Stimulated activated CD4-positive, alpha-beta T cell treated with anti-CD3 and anti-CD28 coated beads, Interleukin-2, amount 100 ng/mL, for 24 hours (primary cell): ENCODE measurements at regions not wholly inside any gene's neighbourhood (a gene's known extent, or its start where the extent isn't known, plus 50 kb on each side); places are given as distances from the start of the nearest gene placed in this dataset.

Experiments
- DNase-seq, 2 donors: peaks; one replicate each; pipeline ENCODE4 v3.0.0-alpha.2; 2020

DNA sequence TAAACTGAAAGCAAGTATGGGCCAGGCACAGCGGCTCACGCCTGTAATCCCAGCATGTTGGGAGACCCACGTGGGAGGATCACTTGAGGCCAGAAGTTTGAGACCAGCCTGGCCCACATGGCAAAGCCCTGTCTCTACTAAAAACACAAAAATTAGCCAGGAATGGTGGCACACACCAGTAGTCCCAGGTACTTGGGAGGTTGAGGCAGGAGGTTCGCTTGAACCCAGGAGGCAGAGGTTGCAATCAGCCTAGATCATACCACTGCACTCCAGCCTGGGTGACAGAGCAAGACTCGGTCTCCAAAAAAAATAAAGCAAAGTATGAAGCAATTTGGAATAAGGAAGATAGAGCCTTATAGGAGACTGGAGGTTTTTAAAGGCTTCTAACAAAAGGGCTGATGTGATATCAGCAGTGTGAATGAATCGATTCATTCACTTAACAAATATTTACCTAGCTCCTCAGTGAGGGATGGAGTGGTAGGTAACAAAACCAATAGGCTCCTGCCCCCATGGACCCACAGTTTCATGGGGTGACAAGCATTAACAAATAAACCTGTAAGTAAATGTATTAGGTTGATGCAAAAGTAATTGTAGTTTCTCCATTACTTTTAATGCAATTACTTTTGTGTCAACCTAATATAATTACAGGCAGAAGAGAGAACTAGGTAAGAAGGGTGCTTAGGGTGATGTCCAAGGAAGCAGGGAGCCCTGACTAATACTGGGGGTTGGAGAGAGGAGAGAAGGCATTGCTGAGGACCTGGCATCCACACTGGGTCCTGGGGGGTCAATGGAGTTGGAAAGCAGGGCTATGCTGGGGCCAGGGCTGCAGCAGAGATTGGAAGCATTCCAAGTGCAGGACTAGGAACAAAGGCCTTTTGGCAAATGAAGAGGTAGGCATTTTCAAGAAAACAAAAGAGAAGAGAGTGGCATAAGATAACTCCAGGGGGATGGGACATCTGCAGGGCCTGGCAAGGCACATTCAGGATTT, 195.4 kb upstream of the ARL4C start:
- DNase-seq: no peak

DNA sequence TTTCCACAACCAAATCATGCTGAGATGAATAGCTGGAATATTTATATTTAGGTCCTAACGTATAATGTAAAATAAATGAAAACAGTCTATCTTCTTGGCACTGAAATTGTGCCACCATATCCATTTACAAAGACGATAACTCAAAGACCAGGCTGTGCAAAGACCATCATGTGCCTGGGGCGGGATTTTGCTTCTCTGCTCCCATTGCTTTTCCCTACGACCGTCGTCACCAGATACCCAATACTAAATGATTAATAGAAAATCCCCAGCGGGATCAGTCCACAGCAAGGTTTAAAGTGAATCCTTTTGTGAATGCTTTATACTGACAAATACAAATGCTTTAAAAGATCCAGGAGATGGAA, 194.3 kb upstream of the ARL4C start:
- no peak for DNase-seq

DNA sequence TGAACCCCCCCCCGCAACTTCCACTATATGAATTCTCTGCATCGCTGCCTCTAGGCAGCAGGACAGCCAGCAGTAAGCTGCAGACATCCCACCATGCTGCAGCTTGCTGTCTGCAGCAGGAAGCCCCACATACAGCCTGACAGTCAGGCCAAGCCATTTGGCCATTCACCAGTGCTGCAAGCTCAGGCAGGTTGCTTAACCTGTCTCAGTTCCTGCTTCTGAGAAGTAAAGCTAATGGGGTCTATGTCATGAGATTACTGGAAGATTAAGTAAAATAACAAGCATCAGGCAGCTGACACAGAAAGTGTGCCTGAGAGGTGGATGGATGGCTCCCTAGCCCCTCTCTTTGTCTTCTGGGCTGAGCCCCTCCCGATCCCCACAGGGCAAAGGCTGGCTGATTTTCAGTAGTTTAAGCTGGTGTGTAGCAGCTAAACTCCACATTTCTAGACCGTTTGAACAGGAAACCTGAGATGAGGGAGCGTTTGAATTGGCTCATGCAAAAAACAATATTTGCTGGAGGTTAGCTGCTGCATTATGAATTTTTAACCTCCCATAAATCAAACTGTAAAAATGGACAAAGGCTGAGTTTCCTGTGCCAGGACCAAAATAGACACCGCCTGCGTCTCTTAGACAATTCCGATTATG, 193.8 kb upstream of the ARL4C start:
- no peak for DNase-seq

DNA sequence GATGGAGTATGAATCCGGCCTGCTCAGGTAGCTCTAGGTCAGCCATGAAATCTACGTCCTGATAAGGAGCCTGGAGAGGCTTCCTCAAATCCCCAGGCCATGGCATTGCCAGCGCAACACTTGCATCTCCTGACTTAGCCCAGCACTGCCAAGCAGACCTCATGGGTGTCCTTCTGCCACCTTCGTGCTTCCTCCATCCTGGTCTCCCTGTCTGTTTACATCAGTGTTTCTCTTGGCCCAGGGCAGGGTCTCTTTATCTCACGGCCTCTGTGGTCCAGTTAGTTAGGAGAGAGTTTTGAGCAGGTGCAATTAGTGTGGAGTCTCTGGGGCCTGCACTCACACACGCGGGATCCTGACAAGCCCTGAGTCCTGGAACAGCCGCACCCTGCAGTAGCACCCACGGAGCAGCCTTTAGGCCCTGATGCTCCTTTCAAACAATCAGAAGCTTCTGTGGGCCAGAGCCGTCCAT, 193.1 kb upstream of the ARL4C start:
- no peak for DNase-seq

DNA sequence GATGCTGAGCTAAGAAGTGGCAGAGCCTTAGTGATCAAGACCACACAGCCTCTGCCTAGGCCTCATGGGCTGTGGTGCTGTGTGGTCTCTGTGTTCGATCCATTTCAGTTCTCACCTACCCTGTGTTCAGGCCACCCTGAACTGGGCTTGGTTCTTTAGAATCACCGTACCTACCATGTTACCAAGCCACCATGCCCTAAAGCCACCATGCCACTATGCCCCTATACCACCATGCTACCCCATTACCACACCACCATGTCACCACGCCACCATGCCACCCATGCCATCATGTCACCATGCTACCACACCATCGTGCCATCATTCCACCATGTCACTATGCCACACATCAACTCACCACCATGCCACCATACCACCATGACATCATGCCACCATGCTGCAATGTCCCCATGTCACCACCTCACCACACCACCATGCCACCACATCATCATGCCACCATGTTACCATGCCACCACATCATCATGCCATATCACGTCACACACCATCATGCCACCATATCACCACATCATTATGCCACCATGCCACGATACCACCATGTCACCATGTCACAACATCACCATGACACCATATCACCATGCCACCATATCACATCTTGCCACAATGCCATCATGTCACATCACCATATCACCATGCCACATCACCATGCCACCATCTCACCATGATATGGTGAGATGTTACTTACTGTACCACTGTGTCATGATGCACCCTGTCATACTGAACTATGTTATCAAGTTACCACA, 191.0 kb upstream of the ARL4C start:
- no peak for DNase-seq

DNA sequence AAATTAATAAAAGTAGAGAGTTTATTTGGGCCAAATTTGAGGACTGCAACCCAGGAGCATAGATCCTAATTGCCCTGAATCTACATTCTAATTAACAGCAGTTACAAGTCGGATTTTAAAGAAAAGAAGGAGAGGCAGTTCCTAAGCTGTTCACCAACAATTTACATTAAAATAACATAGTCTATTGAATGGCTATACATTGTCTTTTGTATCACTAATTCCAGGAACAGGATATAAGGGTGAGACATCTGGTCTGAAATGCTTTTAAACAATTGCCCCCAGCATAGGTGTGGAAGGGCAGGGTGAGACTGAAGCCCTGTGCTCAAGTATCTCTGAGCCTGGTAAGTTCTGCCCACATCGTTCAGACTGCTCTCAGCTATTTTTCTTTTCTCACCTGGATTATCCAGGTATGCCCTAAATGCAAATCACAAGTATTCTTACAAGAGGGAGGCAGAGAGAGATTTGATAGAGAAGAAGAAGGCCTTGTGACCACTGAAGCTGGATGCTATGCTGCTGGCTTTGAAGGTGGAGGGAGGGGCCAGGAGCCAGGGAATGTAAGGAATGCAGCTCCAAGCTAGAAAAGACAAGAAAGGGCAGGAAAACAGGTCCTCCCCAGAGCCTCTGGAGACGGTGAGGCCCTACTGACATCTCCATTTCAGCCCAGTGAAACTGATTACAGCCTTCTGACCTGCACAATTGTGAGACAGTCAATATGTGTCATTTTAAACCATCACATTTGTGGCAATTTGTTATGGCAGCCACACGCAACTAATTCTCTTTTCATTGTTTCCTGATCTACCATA, 189.4 kb upstream of the ARL4C start:
- no peak for DNase-seq

DNA sequence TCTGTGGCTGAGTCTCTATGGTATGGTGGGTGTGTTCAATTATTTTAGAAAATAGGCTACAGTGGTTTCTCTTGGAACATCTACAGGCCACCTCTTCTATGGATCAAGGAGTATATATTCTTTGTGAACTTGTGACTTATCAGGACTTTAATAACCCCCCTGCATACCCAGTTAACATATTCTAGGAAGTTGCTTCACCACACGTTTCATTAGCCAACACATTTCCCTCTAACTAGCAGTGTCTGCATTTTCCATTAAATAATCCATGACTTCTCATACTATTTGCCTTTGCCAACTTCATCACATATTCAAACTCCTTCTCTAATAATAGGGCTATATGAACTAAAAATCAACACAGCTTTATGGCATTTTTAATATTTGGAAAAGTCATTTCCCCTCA, 187.6 kb upstream of the ARL4C start:
- DNase-seq: no peak

DNA sequence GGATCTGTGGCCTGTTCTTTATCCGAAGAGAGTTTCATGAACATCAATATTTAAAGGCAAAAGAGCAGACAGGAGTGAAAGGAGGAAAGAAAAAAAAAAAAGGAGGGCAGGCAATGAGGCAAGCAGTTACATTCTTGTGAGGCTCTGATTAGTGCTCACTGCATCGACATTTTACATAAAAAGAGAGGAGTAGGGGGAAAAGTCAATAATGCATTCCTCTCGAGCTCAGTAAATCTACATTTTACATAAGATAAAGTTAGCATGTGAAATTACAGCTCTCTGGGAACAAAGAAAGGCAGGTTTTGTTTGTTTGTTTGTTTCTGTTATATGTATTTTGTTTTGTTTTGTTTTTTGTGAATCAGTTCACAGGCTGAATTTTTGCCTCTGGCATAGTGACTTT, 187.1 kb upstream of the ARL4C start:
- DNase-seq: no peak

DNA sequence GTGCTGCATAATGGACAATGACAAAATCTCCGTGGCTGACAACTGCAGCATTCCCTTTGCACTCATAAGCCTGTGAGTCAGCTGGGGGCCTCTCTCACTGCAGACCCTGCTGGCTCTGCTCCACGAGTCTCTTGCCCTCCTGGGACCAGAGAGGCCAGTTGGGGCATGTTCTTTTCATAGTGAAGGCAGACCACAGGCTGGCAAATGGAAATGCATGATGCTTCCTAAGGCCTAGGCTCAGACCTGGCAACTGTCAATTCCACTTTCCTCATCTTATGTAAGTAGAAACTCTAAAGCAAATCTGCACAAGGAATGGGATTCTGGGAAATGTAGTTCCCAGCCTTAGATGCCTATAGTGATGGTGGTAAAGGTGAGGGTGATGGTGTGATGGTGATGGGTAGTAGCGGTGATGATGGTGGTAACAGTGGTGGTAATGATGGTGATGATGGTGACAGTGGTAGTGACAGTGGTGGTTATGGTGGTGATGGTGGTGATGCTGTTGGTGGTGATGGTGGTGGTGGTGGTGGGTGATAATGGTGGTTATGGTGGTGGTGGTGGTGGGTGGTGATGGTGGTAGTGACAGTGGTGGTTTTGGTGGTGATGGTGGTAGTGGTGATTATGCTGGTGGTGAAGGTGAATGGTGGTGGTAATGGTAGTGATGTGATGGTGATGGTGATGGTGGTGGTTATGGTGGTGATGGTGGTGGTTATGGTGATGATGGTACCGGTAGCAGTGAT, 185.8 kb upstream of the ARL4C start:
- DNase-seq: no peak

DNA sequence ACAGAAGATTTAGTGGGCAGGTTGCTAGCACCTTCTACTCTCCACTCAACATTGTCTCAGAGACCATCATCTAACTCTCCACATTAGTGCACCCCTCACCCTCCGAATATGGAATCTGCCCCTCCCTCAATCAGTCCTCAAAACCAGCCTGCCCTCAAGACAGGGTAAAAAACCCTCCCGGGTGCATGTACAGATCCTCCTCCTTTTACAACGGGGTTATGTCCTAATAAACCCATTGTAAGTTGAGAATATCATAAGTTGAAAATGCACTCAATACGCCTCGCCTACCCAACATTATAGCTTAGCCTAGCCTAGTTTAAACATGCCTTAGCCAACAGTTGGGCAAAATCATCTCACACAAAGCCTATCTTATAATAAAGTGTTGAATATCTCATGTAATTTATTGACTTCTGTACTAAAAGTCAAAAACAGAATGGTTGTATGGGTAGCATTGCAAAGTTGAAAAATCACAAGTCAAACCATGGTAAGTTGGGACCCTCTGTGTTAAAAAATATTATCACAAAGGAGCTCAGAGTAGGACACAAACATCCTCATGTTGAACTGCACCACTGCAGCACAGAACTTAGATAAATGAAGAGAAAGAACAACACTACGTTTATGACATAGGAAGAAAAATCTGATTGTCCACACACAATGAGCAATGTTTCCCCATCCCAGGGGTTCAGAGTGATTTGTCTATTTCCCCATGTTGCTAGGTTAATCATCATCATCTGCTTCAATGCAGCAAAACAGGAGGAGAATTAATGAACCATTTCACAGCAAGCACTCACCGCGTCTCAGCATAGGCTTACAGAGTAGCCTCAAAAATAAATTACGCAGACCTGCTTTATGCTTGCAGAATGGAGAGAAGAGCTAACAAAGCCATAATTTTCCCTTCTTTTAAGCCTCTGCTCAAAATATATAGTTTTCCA, 184.1 kb upstream of the ARL4C start:
- DNase-seq: no peak

DNA sequence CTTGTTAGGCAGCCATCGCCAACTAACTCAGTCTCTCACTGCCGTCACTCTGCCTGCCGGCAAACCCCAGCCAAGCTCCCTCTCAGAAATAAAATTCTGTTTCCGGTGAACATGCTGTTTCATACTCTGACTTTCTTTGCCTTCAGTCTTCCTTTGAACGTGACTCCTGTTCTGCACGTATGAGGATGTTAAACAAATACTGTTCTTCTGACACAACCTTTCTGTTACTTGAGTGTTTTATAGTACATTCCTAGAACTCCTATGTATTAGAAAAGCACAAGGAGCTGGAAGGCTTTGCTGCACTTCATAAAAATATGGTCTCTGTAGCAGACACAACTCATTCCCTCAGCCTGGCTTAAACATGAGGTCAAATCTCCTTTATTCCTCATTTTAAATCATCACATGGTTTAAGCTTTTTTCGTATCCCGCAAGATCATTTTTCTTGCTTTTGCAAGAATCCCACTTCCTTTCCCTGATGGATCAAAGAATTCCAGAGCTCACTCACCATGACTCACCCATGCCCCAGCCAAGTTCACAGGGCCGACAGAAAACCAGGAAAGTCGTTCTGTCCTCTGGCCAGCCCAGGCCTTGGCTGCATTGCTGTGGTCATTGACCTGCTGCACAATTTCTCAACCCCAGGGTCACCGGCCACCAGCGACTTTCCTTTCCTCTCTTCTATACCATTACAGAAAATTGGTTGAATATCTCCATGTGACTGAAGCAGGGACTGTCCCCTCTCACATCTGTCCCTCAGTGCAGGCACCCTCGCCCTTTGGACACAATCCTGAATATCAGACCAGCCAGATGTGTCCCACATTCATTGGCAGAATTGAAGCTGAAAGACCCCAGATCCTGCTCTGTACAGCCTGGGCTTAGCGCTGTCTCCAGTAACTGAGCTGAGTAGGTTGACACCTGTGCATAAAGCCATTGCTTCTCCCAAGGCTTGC, 183.1 kb upstream of the ARL4C start:
- DNase-seq: no peak

DNA sequence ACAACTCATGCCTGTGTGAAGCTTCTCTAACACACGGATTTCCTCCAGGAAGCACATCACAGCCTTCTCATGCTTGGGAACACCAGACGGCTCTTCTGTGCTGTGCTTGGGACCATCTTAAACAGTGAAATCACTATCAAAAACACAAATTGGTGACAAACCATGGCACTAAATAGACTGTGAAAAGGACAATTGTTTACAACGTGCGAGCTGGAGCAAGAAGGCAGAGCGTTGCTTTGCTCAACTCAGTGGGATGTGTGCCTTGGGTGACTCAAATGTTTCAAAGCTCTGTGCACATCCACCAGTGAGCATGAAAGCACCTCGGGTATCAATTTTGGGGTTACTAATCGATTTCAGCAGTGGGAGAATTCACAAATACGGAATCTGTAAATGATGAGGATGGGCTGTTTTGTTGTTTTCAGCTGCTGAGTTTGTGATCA, 182.4 kb upstream of the ARL4C start:
- DNase-seq: no peak

DNA sequence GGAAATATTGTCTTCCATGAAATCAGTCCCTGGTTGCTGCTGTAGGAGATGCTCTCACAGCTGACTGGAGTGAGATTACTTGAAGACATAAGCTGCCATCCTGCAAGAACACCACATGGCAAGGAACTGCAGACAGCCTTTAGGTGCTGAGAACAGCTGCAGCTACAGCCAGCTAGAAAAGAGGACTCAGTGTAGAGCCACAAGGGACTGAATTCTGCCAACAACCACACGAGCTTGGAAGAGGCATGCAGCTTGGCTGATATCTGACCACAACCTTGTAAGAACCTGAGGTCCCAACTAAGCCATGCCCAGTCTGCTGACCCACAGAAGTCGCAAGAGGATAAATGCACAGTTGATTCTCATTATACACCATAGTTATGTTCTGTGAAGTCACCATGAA, 181.8 kb upstream of the ARL4C start:
- DNase-seq: no peak

DNA sequence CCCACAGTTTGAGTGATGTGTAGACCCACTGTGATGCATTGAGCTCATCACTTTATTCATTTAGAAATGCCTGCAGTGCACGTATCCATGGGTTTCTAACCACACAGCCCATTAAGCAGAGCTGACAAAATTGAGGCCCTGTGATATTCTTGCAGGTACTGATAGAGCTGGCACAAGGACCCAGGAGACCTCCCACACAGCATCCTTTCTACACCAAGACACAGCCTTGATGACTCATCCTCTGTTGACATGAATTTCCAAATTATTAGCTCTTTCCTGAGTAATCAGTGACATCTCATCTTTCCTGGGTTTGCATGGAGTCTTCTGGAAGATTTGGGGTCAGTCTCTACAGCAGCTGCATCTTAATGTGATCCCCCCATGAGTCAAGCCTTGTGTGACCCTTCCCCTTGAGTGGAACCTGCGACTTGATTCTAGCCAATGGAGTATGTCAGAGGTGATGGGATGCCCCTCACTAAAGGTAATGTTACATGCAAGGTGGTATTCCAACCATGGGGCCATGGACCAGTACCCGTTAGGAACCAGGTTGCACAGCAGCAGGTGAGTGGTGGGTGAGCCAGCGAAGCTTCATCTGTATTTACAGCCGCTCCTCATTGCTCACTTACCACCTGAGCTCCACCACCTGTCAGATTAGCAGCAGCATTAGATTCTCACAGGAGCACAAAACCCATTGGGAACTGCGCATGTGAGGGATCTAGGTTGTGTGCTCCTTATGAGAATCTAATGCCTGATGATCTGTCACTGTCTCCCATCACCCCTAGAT, 181.1 kb upstream of the ARL4C start:
- DNase-seq: no peak

DNA sequence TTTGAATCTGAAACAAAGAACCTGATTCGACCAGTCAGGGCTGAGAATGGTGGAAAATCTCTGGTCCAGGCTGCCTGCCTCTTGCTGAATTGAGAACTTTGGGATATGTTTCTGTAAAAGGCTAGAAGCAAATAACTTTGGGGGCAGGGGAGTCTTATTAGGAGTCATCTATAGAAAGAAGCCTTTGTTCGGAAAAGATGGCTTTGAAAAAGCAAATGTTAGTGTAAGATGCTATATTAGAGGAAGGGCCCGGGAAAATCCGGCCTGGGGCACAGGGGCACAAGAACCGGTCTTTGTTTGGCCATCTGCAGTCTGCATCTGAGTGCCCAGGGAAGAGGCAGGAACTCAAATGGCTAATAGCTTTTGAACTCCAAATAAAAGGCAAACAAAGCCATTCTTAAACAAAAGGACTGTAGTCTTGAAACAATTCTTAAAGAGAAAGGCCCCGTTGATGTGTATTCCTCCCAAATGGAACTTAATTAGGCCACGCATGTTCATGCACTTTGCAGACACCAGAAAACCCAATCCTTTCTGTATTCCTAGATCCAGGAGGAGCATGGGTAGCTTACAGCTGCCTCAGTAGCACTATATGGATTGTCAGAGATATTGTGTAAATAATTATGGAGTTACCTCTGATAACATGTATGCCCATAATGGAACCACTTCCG, 180.0 kb upstream of the ARL4C start:
- DNase-seq: no peak

DNA sequence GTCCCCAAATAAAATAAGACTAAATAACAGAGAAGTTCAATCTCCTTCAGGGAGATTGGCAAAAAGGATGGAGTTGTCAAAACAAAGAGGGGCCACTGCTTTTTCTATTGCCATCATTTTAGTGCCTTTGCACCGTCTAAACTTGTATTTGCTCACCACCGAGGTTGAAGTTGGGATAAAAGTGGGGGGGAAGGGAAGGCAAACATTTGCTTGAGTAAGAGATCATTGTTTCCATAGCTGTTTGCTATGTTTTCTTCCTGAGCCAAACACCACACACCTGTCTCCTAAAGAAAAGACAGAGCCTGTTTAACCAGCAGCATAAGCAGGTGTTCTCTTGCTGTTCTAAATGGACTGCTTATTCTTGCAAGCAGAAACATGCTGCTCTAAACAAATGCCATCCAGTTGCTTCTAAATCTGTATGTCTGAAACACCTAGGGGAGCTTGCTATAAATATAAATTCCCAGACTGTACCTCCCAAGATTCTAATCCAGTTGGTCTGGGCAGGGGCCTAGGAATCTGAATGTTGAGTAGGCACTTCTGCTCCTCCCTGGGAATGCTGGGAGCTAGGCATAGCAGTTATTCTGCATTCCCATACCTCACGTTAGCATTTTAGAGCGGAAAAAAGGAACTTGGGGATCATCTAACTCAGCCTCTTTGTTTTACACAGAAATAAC, 179.4 kb upstream of the ARL4C start:
- no peak for DNase-seq

DNA sequence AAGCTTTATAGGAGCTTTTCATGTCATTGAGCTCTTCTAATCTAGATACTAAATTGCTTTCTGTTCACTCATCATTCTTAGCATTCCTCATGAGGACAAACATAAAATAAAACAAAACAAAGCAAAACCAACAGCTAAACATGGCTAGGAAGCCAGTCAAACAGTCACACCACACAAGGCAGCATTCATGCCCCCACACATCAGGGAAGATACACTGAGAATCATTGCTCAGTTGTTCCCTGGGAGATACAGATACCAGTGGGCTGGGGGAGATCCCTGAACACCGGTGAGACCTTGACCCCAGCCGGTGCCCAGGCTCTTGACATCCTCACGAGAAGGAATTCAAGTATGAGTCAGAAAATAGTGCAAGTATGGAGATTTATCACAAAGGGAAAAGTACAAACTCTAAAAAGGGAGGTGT, 177.9 kb upstream of the ARL4C start:
- no peak for DNase-seq
